Neural cell (in vitro differentiated cells): ENCODE measurements at regions not wholly inside any gene's neighbourhood (a gene's known extent, or its start where the extent isn't known, plus 50 kb on each side); places are given as distances from the start of the nearest gene placed in this dataset.

Source experiments
- MXI1 ChIP-seq: fragments of 450-650 bp; conservative IDR thresholded peaks from 2 replicates; pipeline ENCODE4 v1.6.1; 2014; ENCODE audit warnings: antibody characterized with exemption, mild to moderate bottlenecking; ENCODE audit not compliant: poor library complexity, severe bottlenecking
- POLR2AphosphoS5 ChIP-seq: IDR thresholded peaks from 2 replicates; pipeline ENCODE4 v1.6.1; 2012
- SMC3 ChIP-seq: fragments of 450-650 bp; conservative IDR thresholded peaks from 2 replicates; pipeline ENCODE4 v1.6.1; 2014; ENCODE audit warnings: antibody characterized with exemption, mild to moderate bottlenecking, moderate library complexity; ENCODE audit not compliant: poor library complexity
- TF ChIP-seq, protein P1 (sequence below): IDR thresholded peaks from 2 replicates; pipeline ENCODE4 v1.6.1; 2012; ENCODE audit warnings: borderline replicate concordance
- TF ChIP-seq, protein P2 (sequence below): fragments of 450-650 bp; IDR thresholded peaks from 2 replicates; pipeline ENCODE4 v1.5.1; 2014; ENCODE audit warnings: antibody characterized with exemption, mild to moderate bottlenecking, moderate library complexity; ENCODE audit not compliant: poor library complexity, severe bottlenecking

DNA sequence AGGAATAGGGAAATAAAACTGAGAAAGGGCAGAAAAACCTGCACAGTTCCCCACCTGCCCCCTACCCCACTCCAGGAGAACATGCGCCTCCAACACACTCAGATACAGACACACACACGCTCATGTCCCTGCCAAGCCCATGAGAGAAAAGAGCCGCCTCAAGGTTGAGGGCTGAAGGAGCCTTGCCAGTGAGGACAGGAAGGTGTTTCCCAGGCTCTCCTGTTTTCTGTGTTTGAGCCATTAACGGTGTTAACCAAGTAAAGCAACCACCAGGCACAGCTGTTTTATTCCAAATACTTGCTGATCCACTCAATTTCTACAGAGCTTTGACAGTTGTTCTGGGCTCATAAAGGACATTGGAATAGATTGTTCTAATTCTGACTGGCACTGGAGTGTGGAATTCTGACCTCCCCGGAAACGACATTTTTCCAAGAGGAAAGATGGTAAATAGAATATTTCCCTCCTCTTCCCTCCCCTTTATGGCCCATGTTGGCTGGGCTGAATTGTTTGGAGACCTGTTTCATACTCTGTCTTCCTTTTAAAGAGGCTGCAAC is 238.0 kb downstream of the DMAC1 start:
- TF ChIP-seq, protein P1, sequence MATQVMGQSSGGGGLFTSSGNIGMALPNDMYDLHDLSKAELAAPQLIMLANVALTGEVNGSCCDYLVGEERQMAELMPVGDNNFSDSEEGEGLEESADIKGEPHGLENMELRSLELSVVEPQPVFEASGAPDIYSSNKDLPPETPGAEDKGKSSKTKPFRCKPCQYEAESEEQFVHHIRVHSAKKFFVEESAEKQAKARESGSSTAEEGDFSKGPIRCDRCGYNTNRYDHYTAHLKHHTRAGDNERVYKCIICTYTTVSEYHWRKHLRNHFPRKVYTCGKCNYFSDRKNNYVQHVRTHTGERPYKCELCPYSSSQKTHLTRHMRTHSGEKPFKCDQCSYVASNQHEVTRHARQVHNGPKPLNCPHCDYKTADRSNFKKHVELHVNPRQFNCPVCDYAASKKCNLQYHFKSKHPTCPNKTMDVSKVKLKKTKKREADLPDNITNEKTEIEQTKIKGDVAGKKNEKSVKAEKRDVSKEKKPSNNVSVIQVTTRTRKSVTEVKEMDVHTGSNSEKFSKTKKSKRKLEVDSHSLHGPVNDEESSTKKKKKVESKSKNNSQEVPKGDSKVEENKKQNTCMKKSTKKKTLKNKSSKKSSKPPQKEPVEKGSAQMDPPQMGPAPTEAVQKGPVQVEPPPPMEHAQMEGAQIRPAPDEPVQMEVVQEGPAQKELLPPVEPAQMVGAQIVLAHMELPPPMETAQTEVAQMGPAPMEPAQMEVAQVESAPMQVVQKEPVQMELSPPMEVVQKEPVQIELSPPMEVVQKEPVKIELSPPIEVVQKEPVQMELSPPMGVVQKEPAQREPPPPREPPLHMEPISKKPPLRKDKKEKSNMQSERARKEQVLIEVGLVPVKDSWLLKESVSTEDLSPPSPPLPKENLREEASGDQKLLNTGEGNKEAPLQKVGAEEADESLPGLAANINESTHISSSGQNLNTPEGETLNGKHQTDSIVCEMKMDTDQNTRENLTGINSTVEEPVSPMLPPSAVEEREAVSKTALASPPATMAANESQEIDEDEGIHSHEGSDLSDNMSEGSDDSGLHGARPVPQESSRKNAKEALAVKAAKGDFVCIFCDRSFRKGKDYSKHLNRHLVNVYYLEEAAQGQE = no peak
- TF ChIP-seq, protein P2, sequence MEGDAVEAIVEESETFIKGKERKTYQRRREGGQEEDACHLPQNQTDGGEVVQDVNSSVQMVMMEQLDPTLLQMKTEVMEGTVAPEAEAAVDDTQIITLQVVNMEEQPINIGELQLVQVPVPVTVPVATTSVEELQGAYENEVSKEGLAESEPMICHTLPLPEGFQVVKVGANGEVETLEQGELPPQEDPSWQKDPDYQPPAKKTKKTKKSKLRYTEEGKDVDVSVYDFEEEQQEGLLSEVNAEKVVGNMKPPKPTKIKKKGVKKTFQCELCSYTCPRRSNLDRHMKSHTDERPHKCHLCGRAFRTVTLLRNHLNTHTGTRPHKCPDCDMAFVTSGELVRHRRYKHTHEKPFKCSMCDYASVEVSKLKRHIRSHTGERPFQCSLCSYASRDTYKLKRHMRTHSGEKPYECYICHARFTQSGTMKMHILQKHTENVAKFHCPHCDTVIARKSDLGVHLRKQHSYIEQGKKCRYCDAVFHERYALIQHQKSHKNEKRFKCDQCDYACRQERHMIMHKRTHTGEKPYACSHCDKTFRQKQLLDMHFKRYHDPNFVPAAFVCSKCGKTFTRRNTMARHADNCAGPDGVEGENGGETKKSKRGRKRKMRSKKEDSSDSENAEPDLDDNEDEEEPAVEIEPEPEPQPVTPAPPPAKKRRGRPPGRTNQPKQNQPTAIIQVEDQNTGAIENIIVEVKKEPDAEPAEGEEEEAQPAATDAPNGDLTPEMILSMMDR = no peak
- TF ChIP-seq POLR2AphosphoS5 (no peak), SMC3 (no peak), MXI1 (no peak)
